Thyroid gland (tissue), 4 donors: ENCODE measurements at regions not wholly inside any gene's neighbourhood (a gene's known extent, or its start where the extent isn't known, plus 50 kb on each side); places are given as distances from the start of the nearest gene placed in this dataset.

Experiments used
- POLR2A ChIP-seq, 2 donors: fragments of 450-650 bp; IDR thresholded peaks; one replicate each; pipeline ENCODE4 v1.6.1; 2017; ENCODE audit warnings: antibody characterized with exemption in 2 of 2, mild to moderate bottlenecking in 2 of 2, moderate library complexity in 1 of 2
- TF ChIP-seq, protein P1 (sequence below), 6 experiments: fragments of 200-600 bp in 3 of 6; fragments of 450-650 bp in 3 of 6; sonication (generic) in 3 of 6; IDR thresholded peaks; one replicate each; pipeline ENCODE4 v1.5.1; 2016 to 2019; ENCODE audit warnings: antibody characterized with exemption in 6 of 6, mild to moderate bottlenecking in 2 of 6, inconsistent platforms in 1 of 6, moderate library complexity in 1 of 6

- TF ChIP-seq, protein P1, sequence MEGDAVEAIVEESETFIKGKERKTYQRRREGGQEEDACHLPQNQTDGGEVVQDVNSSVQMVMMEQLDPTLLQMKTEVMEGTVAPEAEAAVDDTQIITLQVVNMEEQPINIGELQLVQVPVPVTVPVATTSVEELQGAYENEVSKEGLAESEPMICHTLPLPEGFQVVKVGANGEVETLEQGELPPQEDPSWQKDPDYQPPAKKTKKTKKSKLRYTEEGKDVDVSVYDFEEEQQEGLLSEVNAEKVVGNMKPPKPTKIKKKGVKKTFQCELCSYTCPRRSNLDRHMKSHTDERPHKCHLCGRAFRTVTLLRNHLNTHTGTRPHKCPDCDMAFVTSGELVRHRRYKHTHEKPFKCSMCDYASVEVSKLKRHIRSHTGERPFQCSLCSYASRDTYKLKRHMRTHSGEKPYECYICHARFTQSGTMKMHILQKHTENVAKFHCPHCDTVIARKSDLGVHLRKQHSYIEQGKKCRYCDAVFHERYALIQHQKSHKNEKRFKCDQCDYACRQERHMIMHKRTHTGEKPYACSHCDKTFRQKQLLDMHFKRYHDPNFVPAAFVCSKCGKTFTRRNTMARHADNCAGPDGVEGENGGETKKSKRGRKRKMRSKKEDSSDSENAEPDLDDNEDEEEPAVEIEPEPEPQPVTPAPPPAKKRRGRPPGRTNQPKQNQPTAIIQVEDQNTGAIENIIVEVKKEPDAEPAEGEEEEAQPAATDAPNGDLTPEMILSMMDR (IDR thresholded peaks at IDR 0.05), result no peak
- no peak for TF ChIP-seq POLR2A (IDR thresholded peaks at IDR 0.05)
Measured at GRCh38 chr10:107371801-107372200, 207.3 kb upstream of the SORCS1 start.
